Fibroblast of skin of left quadriceps (primary cell): ENCODE measurements at regions not wholly inside any gene's neighbourhood (a gene's known extent, or its start where the extent isn't known, plus 50 kb on each side); places are given as distances from the start of the nearest gene placed in this dataset.
A peak's percentile ranks its signal among the peaks of the same experiment; 100 is the strongest.
"Not testable (repeated sequence)": the region's sequence is repeated elsewhere in the genome, so short reads cannot be mapped to it uniquely, and the experiment has no call there.

Experiments
- DNase-seq, 2 experiments: peaks; one replicate each; pipeline ENCODE4 v3.0.0-alpha.2; 2013; ENCODE audit warnings: low read depth in 2 of 2

DNA sequence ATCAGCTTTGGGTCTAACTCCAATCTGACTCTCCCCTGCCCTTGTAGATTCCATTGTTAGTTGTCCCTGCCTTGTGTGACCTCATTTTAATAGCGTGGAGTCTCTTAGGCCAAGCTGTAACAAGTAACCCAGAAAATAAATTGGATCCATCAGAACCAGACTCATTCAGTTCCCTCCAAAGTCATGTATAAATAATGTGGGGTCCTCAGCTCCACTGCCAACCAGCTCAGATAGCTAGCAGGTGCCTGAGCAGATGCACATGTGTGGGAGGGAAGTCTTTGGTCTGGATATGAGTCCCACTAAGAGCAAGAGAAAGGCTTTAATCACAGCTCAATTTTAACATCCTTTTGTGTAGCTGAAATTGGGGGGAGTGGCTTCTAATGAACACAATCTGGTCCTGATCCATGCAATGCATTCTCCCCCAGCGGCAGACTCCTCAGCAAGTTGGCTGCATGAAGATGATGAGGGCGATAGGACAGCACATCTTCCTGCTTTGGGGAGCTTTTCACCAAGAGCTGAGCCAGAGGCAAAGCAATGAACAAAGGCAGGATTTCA, 151.6 kb downstream of the ABCC12 start:
- DNase-seq: no peak

DNA sequence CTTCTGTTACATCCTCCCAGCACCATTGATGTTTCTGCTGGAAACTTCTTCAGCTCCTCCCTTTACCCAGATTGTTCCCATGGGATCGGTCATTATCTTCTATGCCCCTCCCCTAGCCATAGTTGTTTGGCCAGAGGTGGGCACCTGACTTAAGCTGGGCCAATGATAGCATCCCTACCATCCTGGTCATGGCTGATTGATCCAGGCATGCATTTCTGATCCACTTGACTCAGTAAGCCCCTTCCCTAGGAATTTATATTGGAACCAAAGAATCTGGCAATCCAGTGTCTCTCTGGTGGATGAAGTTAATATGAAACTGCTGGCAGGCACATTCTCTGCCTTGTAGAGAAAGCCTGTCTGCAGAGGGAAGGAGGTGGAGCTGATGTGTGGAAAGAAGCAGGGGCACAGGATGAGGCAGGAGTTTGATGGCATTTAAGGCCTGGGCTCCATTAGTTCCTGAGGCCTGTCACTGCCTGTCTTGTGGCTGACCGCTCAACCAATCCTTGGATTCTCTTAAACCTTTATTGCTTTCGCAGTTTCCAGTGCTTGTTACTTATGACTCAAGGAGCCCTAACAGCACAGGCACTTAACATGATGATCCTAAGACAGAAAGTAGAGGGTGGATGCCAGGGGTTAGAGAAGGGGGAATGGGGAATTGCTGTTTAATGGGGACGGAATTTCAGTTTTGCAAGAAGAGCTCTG, 152.4 kb downstream of the ABCC12 start:
- DNase-seq: peak; percentile 50 to 60

DNA sequence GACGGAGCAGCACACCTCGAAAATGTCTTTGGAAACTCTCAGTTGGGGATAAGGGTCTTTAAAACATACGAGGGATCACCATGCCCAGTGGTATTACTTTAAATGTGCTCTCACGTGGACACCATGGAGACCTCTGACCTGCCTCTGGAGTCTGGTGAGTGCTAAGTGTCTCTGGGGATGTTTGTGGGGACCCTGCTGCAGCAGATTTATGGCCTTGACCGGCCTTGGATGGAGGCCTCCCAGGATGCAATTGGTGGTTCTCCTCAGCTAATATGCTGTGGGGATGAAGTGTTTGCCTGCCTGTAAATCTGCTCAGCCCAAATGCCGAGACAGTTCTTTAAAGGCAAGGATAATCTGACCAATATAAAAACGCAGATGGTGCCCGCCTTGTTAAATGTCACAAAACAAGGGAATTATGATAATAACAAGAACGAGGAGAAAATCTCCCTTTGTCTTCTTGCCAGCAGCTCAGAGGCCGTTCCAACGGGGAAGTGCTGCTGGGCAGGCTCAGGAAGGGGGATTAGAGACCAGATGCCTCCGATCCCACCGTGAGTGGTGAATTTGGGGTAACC, 154.4 kb downstream of the ABCC12 start:
- no peak for DNase-seq

DNA sequence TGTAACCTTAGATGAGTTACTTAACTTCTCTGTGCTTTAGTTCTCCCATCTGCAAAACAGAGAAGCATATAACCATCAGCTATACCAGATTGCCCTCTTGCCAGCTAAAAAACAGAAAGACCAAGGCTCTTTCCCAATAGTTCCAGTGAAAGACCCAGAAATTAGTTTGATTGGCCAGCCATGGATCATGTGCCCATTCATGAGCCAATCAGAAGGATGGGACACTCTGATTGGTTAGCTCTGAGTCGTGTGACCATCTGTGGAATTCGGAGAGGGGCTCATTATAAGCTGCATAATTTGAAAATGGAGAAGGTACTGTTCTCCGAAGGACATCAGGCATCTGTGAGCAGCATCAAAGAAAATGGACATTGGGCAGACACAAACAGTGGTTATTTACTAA, 155.2 kb downstream of the ABCC12 start:
- no peak for DNase-seq

DNA sequence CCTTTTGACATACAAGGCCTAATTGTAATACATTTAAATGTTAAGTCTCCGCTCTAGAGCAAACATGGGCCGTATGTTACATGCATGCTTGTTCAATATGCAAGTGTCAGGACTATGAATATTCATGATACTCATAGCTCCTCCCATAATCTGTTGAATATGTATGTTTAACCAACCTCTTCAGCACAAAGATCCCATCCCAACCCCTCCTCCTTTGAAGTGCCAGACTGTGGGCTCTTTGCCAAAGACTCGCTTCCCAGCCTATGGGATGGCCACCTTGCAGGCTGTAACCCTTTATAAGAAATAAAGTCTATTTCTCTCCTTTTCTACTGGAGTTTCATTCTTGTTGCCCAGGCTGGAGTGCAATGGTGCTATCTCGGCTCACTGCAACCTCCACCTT, 156.2 kb downstream of the ABCC12 start:
- no peak for DNase-seq

DNA sequence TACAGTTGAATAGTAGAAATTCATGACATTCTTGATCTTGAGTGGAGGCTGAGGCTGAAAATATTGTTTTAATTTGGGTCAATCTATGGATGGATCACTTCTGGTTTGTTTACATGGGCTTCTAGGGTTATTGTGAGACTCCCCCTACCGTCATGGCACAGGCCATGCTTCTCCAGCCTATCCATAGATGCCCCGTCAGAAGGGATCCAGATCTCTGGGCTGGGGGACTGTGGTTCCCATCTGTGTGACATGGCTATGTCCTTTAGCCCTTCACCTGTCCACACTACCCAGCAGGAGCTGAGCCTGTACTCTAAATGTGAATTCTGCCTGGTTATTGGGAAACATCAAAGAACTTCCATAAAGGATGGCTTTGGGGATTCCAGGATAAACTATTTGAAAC, 160.4 kb downstream of the ABCC12 start:
- no peak for DNase-seq

DNA sequence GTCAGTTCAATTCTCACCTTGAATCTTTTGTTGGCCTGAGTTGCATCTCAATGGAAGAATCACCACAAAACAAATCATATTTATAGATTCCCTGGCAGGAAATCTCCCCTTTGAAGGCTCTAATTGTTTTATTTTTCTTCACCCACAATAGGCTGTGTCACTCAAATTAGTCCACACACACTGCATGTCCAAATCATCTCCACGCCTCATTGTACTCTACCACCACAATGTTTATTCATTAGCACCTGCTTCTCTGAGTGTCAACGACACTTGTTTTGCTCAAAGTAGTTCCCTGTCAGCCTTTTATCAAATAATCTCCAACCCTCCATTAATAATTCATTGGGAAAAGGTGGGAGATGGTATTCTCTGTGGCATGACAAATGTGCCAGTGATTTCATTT, 164.3 kb downstream of the ABCC12 start:
- no peak for DNase-seq

DNA sequence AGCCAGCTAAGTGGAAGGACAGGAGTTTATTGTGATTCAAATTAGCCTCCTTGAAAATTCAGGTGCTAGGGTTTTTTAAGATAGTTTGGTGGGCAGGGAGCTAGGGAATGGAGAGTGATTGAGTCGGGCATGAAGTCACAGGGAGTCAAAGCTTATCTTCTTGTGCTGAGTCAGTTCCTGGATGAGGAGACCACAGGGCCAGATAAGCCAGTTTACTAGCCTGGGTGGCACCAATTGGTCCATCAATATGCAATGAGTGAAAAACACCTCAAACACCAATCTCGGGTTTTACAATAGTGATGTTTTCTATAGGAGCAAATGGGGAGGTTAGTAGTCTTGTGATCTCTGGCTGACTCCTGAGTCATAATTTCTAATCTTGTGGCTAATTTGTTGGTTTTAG, 165.1 kb downstream of the ABCC12 start:
- DNase-seq: no peak

DNA sequence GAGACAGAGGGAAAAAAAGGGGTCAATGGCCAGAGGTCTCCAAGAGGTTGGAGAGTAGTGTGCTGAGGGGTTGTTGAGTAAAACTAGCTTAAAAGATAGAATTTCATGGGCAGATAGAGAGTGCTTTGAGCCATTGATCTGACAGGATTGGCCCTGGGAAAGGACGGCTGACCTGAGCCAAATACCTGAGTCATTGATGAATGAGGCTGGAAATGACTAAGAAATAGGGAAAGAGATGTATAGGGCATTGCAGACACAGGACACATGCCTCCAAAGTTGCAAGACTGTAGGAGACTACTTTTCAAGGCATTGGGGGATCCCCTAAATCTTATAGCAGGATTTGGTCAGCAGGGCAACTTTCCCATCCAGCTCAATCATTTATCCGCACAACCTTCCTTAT, 168.7 kb downstream of the ABCC12 start:
- DNase-seq: no peak

DNA sequence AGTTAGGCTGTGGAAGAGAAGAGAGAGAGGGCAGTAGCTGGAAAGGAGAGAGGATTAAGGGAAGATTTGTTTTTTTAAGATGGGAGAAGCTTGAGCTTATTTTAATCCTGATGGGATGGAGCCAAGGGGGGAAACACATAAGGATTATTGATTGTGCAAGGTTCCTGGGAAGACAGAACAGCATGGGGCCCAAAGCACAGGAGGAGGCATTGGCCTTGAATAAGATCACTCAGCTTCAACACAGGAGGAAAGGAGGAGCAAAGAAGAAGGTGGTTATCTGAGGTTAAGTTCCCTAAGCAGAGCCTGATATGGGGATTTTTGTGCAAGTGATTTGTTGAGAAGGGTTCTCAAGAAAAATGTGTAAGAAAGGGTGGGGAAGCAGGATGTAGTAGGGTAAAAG, 169.8 kb downstream of the ABCC12 start:
- DNase-seq: no peak

DNA sequence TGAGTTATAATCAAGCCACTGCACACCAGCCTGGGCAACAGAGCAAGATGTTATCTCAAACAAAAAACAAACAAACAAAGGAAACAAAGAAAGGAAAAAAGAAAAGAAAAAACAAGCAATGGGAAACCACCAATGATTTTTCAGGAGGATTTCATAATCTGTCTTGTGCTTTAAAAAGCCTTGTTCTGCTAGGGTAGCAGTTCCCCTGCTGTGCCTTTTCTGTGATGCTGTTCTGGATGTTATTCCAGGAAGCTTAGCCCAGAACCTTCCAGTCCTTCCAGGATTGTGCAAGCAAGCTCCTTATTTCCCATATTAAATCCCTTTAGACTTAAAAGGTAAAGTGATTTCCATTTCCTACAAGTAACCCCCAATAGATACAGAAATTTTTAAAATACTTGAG, 171.1 kb downstream of the ABCC12 start:
- DNase-seq: no peak

DNA sequence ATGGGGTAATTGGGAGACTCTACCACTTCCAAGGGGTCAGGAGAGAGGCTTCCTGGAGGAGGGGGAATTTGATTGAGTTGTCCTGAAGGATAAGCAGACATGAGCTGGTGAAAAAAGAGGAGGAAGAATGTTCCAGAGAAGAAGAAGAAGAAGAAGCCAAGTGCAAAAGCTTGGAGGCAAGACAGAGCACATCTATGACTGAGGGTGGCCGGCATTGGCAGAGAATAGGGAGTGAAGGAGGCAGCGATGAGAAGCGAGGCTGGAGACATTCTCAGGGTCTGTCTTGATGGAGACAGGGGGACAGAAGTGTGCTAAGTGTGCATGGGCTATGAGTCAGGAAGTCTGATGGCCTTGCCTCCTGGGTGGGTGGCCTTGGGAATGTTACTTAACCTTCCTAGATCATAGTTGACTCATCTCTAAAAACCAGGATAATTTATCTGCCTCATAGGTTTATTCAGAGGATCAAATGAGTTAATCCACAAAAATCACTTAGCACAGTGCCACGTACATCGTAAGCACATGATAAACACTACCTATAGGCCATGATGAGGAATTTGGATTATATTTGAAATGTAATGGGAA, 171.7 kb downstream of the ABCC12 start:
- no peak for DNase-seq

DNA sequence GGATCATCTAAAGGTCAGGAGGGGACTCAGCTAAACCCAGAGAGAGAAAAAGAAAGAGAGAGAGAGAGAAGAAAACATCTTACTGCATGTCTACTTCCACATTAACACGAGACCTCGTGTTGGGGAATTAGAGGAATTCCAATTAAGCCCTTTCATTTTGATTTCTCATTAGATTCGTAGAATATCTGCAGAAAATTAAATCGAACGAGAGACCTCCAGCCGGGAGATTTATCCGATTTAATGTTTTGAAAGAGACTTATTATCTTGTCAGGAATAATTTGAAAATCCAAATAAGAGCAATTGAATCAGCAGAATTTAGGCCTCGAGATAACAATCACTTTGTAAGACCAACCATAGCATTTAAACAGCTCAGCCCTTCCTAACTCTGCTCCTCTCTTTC, 175.6 kb downstream of the ABCC12 start:
- DNase-seq: no peak

DNA sequence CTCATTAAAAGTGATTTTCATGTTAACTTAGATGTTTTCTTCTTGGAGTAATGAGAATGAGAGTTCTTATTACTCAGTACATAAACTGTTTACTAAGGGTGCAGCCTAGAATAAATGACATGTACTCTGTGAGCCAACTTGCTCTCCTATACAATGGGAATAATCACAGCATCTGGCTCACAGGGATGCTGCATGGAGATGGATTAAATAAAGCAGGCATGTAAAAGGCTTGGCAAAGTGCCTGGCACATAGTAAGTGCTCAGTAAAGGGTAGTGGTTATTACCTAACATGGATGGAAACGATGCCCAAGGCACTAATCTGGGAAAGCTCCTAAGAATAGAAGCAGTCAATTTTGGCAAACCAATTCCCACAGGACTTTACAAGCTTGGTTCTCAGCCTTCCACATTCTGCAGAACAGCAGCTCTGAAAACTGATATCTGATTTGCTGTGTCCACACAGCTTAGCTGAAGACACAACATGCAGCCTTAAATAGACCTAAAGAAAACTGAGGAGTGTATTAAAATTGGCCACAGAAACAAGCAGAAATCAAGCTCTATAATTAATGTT, 176.1 kb downstream of the ABCC12 start:
- DNase-seq: no peak

DNA sequence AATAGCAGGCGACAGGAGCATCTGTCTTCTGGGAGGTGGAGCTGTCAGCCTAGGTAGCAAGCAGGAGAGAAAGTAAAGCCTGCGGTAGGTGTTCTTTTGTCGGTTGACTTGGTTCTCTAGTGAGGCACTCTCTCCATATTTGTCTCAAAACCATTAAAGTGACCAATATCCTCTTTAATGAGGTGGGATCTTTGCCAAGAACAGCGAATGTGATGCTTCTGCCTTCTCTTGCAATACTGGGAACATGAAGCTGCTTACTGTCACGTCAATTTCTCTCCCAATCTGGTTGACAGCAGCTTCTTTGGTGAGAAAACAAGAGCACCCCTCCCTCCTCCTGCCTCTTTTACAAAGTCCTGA, 176.7 kb downstream of the ABCC12 start:
- DNase-seq: no peak

DNA sequence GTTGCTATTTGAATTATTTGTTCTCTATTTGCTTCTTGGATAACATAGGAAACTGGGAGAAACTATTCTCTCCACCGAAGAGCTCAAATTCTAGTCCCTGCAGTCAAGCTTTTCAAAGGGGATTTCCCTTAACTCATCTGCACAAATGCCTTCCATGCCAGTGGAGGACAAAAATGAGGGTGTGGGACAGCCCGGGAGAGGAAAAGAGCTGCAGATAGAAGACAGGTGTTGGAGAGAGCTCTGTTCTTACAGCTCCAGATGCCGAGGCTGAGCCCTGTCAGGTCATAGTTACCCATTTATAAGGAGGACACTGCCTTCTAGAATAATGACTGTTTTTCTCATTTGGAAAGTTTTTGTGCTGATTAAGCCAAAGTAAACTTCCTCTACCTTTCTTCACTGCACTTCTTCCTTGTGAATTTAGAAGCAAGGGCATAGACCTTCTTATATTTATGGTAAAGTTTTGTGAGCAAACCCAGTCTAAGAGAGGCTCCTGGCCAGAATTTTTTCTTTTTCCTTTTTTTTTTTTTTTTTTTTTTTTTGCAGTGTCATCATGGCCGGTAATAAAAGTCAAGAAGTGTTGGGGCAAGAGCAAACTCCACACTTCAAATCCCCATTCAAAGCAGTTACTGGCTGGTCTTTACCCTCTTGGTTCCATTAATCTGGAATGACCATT, 177.2 kb downstream of the ABCC12 start:
- no peak for DNase-seq

DNA sequence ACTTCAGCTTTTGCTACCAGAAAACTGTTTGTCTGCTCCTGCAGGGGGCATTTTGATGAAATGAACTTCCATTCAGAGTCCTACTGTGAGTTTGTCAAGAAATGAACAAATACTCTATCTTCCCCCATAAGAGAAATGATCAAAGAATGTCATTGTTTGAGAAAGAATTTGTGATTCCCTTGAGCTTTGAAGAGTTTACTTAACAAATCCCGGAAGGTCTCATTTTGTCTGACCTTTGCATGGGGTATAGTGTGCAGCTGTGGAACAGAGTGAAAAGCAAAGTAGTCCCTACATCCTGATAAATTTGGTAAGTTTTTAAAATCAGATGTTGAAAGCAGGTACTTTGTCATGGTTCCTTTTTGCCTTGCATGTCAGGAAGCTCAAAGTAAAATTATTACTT, 178.0 kb downstream of the ABCC12 start:
- DNase-seq: no peak

DNA sequence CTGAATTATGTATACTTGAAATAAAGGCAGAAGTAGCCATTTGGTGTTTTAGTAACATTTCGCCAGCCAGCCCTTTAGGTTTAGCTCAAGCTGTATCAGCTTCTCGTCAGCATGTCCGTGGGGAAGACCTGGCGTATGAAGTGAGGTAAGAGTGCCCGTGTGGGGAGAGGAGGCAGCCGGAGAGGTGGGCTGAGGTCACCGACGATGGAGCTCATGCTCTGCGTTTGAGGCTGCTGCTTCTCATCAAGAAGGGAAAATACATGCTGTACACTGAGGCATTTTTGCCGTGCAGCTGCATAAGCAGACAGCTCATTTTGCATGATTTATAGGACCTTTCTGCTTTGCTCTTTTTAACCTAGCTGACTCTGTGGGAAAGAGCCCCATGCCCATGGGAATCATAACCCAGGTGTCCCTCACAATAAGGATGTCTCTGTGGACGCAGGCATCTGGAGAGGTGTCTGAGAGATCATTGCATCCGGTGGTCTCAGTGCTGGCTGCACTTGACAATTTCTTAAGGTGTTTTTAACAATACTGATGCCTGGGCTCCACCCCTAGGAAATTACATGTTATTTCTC, 179.1 kb downstream of the ABCC12 start:
- no peak for DNase-seq

DNA sequence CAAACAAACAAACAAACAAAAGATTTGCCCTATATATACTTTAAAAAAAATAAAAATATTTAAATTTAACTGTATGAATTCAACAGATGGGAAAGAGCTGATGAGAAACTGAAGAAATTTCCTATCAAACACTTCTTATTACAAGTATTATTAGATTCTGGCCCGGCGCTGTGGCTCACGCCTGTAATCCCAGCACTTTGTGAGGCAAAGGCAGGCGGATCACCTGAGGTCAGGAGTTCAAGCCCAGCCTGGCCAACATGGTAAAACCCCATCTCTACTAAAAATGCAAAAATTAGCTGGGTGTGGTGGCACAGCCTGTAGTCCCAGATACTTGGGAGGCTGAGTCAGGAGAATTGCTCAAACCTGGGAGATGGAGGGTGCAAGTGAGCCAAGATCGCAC, 180.8 kb downstream of the ABCC12 start:
- DNase-seq: not testable (repeated sequence)

DNA sequence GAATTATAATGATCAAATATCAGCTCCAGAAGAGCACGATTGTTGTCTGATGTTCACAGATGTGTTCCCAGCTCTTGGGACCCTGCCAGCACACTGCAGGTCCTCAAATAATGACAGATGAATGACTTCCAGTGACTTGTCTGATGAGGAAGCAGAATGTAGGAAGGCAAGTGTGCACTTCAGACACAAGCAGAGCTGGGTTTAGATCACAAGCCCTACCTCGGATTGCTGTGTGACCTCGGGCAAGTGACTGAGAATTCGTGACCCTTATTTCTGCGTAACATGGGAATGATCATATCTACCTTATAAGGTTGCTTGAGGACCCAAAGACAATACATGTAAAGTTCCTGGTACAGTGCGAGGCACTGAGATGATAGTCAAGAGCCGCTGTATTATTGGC, 182.2 kb downstream of the ABCC12 start:
- no peak for DNase-seq

DNA sequence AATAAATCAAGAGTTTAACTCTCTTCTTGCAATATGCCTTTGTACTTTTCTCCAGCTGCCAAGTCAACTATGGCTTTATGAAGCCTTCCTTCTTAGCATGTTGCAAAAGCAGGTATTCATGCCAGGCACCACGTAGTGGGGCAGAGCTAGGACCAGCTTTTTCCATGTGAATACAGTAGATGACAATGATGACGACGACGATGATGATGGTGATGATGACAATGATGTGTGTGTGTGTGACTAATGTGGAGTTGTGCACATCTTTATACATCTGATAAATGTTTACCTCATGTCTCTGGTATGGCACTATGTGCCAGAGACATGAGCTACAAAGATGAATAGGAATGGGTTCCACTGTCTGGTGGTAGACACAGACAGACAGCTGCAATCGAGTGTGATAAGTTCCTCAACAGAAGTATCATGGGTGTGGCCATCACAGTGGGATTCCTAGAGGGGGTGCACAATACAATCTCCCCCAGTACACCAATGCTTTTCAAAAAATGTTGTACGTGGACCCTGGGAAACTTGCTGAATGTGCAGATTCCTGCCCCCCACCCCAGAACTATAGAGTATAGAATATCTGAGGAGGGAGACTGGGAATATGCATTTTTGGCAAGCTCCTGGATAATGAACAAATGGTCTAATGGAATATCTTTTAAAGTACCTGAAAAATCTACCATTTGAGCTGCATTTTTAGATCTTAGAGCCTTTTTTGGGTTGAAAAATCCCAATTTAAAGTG, 183.4 kb downstream of the ABCC12 start:
- no peak for DNase-seq
